ENCODE measurements at regions not wholly inside any gene's neighbourhood (a gene's known extent, or its start where the extent isn't known, plus 50 kb on each side); places are given as distances from the start of the nearest gene placed in this dataset.

DNA sequence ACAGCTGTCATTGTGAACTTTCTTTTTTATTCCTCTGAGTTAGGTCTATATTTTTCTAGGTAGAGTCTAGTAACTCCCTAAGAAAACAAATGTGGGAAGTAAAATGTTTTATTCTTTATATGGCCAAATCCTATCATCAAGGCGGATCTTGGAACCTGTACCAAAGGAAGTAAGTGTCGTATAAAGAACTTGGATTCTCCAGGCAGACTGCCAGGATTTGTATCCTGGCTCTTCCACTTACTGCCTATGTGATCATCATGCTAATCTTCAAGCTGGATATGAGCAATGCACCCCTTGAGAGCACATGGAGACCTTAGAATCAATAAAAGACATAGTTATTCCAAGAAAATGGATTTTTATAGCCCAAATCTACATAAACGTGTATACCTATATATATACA, 286.5 kb downstream of the PCDH17 start:
- no peak for DNase-seq

DNA sequence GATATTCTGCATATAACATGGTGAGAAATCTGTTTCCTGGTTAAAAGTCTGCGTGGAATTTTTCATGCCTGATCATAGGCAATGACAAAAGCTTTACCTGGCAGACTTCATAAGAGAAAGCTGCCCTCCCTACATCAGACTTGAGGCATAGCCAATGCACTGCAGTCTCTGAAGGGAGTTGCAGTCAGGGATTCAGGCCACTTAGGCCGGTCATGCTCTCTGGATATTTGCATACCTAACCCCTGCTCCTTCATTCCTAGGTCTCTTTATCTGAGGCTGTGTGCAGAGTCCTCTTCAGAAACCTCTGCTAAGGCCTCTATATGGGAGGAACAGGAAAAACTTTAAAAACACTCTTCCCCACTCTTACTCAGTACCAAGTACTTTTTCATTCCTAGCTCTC, 287.4 kb downstream of the PCDH17 start:
- no peak for DNase-seq

DNA sequence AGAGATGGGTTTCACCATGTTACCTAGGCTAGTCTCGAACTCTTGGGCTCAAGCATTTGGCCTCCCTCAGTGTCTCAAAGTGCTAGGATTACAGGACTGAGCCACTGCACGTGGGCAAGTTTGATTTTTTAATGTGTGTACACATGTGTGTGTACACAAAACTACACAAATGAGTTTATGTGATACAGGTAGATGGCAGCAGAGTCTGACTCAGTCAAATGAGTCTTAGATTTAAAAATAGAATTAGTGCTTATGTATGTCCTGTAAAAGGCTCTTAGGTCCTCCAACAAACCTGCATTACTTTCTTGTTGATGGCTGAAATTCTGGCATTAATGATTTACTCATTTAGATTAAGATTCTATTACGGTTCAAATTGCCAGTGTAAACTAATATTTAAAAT, 293.7 kb downstream of the PCDH17 start:
- DNase-seq: no peak

DNA sequence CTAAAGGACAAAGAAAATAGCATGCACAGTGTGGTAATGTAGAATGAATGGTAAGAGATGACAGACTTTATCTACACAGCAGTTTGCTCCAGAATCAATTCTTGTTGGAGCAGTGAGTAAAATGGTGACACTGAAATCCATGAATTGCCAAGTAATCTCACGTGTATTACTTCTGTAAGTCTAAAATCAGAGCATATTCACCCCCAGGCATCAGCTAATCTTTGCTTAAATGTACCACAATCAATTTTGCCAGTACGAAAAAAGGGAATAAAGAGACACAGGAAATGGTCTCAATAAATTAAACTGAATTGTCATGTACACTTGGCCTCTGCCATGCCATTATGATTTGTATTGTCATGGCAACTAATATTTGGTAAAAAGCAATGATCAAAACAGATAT, 294.2 kb downstream of the PCDH17 start:
- no peak for DNase-seq

DNA sequence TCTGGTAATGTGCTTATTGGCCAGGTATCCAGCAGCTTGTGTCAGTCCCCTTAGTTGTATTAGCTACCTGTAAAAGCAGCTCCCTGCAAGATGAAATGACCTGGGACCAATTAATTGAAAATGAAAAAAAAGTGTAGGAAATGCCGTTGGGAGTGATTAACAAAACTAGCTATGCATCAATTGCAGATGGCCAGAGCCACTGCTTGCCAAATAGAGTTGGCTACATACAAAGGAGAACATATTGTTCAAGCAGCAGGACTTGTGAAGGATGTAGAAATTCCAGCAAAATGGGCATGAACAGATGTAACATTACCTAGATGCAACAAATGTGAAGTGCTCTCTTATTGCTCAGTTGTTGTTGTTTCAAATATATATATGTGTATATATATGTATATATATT, 300.5 kb downstream of the PCDH17 start:
- DNase-seq: no peak

DNA sequence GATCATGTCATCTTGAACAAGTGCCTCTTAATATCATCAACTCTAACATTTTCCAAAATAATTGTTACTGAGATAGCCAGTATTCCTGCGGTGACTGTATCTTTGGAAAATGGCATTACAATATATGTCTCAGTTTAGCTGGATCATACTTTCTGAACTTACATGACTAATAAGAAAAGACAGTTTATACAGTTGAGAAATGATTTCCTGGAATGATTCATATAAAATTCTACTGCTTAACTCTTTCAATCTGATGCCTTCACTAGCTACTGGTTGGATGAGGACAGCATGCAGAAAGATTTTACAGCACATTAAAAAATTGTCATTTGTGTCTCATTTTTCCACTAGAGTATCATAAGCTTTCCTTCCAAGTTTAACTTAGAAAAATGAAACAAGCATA, 302.1 kb downstream of the PCDH17 start:
- no peak for DNase-seq

DNA sequence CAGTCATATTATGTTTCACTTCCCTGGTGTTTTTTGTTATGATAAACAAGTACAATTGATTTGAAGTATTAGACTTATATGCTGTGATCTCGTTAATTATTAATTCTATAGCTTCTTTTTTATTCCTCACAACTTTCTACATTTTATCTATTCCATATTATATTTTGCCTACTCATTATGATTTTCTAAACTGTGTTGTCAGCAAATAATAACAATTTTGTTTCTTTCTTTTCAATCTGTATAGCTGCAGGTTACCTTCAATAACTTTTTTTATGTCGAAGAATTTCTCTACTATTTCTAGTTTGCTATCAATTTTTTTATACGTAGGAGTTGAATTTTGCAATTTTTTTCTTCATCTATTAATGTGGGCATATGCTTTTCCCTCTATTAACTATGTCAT, 304.4 kb downstream of the PCDH17 start:
- DNase-seq: no peak

DNA sequence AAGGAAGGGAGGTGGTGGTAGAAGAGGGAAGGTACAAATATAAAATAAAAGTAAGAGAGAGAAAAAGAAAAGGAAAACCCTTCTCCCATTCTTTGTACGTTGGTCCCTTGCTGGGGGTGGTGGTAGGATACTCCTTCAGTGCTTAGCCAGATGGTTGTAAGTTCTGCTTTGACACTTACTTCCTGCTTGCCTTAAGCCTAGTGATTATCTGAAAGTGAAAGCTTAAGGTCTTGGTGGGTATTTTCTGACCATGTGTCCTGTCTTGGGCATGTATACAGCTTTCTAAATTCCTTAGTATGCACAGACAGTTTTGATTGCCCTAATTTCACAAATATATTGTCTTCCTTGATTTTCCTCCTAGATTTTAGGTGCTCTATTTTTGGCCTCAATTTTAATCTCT, 314.8 kb downstream of the PCDH17 start:
- no peak for DNase-seq

DNA sequence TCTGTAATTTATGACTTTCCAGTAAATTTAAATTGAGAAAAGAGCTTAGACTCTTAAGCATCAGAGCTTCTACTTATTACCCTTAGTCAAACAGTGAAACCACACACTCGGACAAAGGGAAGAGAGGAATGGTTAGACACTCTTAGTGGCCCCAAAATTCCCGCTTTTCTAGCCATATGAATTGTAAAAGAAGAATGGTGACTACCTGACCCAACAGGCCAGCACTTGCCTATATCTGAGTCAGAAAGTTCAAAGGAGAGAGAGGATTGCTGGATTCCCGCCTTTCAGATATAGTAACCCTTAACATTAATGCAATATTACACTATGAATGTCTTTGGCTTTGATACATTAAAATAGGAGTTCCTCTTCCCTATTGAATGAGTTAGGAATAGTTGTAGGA, 317.3 kb downstream of the PCDH17 start:
- no peak for DNase-seq

DNA sequence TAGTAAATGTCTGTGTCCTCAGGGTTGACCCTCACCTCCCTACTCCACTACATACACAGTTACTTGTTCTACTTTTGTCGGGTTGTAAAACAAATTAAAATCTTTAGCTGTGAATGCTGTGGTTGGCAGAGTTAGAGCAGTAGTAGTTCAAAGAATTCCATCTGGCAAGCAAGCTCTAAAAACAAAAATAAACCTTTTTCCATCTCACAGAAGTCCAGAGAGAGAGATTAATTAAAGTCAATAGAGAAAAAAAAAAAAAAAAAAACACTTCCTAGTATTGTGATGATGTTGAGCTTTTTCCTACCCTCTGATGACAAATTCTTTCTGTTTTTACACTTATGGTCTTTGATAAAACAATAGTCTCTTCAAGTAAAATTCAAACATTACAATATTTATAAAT, 338.4 kb downstream of the PCDH17 start:
- DNase-seq: no peak

DNA sequence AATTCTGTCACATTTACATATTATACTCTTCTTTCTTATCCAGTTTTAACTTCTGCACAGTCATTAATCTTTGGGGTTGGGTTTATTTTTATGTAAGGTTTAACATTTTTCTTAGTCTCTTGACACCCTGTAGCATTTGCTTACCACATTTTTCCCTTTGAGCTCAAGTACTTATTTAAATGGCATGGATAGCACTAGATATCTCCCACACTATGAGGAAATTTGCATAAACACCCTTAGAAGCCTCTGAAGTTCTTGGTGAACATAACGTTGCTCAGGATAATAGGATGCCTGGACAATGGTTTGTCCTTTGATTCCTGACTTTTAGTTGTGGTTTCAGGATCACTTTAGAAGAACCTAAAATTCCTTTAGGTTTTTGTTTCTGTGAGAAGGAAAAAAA, 338.9 kb downstream of the PCDH17 start:
- DNase-seq: no peak

DNA sequence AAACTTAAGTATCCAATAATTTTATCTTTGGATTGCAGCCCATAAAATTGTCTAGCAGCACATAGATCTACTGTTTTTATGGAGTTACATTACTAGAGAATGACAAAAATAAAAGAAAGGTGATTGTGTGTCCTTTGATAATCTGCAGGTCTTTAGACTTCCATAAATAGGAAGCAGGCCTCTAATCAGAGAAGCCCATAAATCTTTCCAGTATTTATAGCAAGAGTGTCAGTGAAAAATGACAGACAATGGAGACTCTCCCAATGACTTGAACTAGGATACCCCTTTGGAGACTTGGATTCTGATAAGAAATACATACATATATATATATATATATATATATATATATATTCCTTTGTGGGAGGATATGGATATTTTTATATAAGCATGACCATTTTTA, 351.2 kb downstream of the PCDH17 start:
- no peak for DNase-seq

DNA sequence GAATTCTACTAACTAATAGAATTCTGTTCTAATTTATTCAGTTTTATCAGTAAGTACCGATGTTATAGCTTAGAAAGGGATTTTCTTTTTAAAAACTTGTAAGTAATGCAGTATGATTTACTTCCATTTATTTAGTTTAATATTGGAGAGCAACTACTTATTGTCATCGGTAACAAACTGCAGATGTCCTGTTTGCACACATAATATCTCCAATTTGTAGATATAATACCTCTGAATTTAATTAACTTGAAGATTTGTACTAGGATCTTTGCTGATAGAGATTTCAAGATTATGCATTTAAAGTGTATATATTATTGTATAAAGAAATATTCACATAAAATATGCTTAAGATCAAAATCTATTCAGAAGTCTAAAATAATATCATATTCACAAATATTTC, 356.7 kb downstream of the PCDH17 start:
- DNase-seq: no peak

DNA sequence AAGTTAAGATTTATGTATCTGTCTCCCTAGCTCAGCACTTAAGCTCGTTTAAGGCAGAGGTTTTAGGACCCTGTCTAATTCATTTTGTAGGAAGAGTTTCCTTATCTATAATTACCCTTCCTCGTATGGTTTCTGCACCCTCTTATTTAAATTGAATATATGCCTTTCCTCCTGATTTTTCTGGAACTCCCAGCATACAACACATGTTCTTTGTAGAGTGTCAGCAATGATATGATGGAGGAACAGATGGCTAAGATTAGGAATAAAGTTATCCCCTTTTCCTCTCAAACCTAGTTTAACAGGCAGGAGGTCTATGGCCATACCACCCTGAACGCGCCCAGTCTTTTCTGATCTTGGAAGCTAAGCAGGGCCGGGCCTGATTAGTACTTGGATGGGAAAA, 359.5 kb downstream of the PCDH17 start:
- DNase-seq: no peak

DNA sequence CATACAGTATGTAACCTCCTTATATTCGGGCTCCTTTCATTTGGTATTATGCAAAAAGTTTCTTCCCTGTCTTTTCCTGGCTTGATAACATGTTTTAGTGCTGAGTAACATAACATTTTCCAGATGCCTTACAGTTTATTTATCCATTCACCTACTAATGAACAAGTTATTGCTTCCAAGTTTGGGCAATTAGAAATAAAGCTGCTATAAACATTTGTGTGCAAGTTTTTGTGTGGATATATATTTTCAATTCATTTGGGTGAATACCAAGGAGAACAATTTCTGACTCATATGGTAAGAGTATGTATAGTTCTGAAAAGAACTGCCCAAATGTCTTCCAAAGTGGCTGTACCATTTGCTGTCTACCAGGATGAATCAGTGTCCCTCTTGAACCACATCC, 360.9 kb downstream of the PCDH17 start:
- no peak for DNase-seq

DNA sequence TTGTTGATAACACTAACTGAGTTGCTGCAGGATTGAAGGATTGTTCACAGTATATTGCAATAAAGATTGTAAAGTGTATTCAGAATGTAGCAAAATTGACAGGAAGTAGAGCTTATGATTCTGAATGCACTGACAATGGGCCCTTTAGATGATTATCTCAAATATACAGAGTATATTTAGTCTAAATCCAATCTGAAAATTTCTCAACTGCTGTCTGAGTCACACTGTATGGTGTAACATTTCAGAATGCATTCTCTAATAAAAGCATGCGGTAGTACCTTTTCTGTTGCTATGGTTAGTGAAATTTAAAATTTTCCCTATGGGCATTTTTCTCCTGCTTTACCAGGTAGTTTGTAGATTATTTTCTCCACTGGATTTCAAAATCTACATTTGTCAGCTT, 365.2 kb downstream of the PCDH17 start:
- no peak for DNase-seq

DNA sequence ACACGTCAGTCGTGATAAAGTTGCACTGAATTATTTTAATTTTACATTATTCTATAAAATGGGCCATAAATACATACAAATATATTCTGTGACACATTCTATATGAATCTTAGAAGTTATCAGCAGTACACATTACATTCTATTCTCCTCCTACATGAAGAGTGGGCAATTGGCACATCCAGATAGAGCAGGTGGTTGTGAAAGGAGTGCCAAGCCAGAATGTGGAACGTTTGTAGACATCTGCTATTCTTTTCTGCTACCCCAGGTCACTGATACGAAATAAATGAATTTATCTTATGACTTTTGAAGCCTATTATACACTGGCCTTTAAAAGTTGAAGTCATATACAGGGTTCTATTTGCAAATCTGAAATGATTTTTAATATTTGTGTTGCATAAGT, 373.2 kb downstream of the PCDH17 start:
- DNase-seq: no peak

DNA sequence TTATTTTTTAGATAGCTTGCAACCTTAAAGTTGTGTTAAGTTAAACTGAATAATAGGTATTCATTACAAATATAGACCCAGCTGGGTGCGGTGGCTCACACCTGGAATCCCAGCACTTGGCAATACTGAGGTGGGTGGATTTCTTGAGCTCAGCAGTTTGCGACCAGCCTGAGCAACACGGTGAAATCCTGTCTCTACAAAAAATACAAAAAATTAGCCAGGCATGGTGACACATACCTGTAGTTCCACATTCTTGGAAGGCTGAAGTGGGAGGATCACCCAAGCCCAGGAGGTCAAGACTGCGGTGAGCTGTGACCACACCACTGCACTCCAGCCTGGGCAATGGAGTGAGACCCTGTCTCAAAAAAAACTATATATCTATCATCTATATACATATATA, 386.5 kb downstream of the PCDH17 start:
- no peak for DNase-seq

DNA sequence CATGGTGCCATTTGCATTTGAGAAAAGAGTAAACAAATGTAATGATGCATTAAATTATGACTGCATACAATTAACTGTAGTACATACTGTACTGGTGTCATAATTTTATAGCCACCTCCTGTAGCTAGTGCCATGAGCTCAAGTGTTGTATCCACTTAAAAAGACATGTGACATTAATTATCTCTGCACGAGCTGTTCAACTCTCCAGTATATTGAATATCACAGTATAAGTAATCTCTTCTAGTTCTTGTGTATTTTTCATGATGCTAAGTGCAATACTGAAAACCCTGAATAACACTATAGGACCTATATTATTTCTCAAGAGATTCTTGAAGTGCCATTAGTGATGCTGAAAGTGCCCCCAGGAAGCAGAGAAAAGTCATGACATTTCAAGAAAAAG, 387.3 kb downstream of the PCDH17 start:
- peak; percentile 79 for DNase-seq

DNA sequence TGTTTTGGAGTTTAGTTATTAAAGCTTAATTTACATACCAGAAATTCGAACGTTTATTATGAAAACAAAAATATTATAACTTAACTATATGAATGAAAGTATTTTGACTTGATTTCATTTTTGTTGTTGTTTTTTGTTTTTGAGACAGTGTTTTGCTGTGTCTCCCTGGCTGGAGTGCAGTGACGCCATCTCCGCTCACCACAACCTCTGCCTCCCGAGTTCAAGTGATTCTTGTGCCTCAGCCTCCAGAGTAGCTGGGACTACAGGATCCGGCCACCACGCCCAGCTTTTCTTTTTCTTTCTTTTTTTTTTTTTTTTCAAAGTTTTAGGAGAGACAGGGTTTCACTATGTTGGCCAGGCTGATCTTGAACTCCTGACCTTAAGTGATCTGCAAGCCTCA, 392.6 kb downstream of the PCDH17 start:
- no peak for DNase-seq

DNA sequence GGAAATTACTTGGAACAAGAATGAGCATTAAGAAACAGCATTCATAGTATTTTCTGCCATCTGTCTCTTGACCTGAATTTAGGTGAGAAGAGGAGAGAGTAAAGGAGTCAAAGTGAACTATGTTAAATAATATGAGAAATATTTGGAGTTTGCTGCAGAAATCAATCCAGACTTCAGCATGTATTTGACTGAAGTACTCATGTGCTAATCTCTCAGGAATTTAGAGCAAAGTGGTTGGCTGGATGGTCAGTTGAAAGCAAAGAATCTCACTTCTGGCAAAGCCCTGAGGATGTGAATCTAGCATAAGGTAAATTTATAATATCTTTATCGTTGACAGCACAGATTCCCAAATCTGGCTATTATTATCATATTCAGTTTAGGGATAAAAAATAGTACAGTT, 394.3 kb downstream of the PCDH17 start:
- DNase-seq: no peak

DNA sequence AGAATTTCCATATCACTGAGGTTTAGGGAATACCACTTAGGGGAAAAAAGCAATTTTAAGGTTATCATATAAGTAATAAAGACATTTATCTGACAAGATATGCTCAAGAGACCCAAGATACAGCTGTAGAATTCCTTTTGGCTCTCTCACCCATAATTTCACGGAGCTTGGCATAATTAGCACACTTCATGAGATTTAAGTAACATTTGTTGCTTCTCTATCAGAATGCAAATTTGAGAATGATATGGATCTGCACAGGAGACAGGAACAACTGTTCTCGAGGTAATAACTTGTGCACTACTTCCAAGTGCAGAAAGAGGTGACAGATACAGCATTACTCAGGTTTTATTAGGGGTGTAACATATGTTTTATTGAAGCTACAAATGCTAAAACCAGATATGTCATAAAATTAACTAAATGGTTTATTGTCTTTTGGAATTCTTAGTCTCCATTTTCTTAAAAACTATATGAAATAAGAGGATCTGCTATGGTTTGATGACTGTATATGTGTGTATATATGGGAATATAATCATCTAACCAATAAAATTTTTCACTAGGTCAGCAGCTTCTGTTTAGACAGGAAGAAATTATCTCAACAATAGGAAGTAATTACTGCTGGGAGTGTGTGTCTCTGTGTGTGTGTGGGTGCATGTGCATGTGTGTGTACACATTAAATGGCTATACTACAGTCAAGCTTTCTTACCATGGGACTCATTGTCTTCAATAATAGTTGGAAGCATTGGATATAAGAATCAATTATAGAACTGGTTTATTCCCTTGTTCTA, 401.3 kb downstream of the PCDH17 start:
- no peak for DNase-seq

DNA sequence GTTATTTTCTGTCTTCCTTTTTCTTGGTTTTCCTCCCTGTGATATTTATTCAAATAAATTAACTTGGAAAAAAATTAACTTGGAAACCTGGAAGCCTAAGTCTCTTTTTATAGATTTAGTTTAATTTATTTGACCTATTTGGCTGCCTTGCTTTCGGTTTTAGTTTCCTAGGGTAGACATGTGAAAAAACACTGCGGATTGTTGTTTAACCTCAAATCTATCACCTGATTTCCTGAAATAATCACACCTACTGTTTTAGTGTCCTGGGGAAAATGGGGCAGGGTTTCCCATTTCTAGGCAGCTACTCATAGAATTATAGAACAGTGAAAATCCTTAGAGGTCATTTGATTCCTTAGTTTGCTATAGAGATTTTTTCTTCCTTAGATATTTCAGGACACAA, 412.4 kb downstream of the PCDH17 start:
- DNase-seq: no peak

DNA sequence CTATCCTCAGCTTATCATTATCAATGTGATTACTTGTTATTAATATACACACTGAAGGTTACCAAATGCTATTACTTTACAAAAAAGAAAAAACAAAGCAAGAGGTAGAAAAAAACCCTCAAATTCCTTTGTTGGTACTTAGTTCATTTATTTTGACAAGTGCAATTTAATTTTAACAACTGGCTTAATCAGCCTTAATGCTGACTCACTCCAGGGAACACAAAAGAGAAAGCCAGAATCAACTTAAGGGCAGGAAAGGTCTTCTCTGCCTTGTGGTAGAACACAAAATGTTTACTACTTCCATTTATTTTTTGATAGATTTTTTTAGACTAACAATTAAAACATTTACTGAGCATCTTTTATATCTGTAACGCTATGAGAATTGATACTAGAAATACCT, 417.1 kb downstream of the PCDH17 start:
- no peak for DNase-seq

DNA sequence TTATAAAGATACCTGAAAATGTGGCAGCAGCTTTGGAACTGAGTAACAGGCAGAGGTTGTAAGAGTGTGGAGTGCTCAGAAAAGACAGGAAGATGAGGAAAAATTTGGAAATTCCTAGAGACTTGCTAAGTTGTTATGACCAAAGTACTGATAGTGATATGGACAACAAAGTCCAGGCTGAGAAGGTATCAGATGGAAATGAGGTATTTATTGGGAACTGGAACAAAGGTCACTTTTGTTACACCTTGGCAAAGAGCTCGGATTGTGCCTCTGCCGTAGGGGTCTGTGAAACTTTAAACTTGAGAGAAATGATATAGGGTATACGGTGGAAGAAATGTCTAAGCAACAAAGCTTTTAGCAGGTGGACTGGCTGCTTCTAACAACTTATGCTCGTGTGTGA, 419.9 kb downstream of the PCDH17 start:
- no peak for DNase-seq
